ENCODE measurements at regions not wholly inside any gene's neighbourhood (a gene's known extent, or its start where the extent isn't known, plus 50 kb on each side); places are given as distances from the start of the nearest gene placed in this dataset.

DNA sequence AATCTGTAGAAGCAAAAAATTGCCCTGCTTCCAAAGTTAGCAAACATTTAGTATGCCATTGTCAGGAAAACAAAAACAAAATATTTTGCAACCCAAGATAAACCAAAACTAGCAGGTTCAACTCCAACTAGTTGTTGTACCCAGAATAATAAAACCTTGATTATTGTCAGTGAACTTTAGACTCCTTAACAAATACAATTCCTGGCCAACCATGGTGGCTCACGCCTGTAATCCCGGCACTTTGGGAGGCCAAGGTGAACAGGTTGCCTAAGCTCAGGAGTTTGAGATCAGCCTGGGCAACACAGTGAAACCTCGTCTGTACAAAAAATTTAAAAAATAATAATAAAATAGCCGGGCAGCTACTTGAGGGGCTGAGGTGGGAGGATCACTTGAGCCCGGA, 53.6 kb upstream of the EPCAM start:
- no peak for DNase-seq

DNA sequence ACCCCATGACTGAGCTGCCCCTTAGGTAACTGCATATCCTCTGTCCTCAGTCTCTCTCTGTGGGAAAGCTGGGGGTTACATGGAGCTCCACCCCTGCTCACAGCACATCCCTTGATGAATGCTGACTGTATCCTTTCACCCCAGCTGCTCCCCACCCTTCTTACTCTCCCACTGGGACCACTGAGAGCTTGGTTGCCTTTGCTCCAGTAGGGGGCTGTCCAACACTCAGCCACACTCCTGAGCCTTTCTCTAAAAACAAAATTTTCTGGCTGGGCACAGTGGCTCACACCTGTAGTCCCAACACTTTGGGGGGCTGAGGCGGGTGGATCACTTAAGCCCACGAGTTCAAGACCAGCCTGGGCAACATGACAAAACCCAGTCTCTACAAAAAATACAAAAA, 55.4 kb upstream of the EPCAM start:
- DNase-seq = no peak

DNA sequence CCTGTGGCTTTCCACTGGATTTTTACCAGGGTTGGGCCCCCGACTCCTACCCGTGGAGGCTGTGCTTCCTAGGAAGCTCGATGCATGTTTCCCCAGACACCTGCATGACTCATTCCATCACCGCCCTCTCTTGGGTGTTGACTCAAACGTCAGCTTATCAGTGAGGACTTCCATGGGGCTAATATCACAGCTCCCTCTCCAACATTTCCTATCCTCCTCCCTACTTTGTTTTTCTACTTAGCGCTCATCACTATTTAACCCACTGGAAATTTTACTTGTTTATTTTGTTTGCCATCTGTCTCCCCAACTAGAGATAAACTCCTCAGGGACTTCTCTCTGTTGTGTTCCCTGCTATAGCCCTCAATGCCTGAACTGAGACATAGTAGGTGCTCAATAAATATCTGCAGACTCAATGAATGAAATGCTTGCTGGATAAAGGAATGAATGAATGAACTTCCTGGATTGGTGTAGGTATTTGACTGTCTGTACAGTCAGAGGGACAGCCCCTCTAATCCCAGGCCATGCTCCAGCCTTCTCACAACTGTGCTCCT, 55.9 kb upstream of the EPCAM start:
- DNase-seq = no peak

DNA sequence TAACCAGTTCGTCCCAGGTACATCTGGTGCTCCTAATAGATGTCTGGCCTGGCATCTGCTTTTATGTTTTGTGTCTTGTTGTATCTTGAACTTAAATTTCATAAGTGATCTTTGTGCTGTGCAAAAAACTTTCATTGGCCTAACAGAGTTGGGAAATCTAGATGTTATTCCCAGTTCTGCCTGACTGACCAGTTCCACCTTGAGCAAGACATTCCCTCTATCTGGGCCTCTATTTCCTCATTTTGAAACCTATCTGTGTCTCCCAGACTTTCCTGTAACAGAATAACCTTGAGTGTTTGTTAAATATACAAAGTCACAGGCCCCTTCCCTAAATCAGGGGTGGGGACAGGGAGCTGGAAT, 56.6 kb upstream of the EPCAM start:
- no peak for DNase-seq

DNA sequence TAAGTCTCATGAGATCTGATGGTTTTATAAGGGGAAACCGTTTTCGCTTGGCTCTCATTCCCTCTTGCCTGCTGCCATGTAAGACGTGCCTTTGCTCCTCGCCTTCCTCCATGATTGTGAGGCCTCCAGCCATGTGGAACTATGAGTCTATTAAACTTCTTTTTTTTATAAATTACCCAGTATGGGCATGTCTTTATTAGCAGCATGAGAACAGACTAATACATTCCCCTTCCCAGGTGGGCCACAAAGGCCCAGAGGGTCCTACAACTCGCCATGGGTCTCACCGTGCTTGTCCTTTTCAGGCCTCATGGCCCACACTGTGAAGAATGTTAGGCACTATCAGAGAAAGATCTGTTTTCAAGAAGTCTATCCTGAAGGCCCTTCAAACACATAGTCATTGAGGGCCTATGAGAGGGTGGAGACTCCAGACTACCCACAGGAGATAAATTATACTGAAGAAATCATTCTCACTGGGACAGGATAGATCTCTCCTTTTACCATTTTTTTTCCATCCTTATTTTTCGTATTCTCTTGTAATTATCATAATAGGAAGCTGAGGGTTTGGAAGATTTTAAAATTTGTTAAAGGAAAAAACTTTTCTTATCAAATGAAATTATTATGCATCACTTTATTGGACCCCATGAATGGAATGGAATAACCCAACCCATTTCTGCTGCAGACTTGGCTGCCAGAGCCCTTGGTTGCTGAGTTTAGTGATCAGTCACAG, 57.2 kb upstream of the EPCAM start:
- DNase-seq = no peak

DNA sequence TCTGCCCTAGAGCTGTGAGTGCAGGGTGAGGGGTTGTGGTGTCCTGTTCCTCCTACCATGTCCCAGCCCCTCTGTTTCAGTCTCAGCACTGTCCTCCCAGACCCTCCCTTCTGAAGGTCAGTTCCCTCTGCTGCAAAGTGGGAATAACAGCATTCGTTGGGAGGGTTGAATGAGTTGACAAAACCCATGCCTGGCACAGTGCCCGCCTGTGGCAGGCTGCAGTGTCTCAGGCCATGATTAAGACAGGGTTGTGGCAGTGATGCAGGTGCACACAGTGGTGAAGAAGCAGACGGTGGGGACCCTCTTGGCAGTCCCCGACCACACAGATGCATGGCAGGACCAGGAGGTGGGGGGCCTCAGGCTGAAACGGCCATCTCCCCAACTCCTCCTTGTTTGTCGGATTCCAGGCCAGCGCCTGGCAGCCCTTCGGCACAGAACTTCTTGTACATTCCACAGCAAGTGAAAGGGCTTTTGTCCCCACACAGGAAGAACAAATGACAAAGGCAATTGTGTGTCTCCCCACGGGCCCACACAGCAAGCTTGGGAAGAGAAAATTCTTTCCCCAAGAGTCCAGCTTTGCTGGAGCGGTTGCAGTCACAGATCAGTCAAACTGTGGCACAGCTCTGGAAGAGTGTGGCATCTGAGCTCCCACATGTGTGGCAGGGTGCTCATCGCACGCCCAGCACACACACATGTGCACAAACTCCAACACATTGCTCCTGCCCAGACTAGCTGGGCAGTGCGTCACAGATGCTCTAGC, 58.1 kb upstream of the EPCAM start:
- no peak for DNase-seq

DNA sequence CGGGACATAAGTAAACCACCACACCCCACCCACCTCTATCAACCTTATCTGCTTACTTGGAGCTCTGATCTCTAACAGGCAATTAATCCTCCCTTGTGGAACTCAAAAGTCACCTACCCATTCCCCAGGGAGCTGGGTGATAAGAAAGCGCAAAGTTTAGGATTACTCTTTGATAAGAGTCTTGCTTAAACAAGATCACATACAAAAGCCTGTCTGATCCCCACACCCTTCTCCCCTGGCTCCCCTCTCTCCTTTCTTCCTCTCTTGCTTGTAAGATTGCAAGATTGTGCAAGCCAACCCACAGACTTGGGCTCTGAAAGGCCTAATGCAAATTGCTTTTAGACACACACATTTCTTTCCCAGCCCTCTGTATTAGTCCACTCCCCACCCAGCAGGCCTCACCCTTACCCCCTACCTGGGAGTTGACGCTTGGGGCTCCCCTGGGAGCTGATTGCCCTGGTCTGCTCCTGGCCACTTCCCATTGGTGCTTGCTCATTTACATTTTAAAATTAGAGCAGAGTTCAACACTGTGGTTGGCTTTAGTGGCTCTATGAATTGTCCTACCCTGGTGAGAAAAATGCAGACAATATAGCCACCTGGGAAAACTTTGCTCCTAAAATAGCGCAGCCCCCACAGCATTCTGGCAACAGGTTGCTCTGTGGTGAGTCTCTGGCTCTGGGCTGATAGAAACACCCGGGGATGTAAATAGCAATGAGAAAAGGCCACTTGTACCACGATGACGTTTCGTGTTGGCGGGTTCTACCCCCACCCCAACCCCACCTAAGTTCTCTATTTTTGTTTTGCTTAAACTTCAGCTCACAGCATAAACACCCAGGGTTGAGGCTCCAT, 58.9 kb upstream of the EPCAM start:
- DNase-seq = no peak

DNA sequence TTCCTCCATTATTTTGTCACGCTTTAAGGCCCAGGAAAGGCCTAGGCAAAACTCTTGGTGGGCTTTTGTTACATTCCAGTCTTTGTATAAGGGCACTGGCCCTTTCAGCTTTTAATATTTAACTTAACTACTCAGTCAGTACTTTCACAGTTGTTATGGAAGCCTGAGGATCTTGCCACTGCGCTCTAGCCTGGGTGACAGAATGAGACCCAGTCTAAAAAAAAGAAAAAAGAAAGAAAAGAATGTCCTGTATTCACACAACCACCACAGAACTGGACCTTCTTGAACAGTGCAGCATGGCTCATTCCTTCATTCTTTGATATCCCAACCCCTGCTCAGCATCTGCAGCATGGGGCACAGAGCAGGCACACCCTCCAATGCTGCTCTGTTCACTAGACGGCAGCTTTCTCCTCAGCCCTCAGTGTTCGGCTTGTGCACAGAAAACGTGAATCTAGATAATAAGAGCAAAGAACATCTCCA, 59.6 kb upstream of the EPCAM start:
- no peak for DNase-seq

DNA sequence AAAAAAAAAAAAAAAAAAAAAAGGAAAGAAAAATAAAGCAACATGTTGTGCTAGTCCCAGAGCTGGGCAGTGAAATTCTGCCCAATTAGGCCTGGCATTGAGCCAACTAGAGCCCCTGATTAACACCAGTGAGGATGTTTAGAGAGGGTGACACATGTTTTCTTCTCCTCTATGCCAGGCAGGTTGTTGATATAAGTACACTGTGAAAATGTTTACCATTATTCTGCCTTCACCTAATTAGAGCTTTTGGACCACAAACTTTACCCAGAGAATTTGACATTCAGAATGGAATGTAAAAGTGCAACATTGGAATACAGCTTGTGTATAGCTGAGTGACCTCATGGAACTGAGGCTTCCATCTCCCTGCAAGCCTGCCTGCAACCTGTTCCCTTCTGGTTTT, 62.0 kb upstream of the EPCAM start:
- DNase-seq = no peak

DNA sequence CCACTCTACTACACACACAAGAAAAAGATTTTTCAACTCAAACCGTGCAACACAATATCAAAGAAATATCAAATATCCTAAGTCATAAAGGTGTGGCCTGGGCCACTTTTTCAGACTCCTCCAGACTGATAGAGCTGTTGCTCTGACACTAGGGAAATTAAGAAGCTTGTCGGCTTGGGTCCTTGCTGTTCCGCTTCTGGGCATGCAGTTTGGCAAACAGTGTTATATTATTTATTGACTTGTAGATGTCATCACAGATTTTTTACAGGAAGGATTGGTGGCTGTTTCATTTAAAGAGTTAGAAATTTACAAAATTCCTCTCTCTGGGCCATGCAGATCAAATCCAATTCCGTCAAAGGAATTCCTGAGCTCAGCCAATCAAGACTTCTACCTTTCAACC, 64.5 kb upstream of the EPCAM start:
- no peak for DNase-seq

DNA sequence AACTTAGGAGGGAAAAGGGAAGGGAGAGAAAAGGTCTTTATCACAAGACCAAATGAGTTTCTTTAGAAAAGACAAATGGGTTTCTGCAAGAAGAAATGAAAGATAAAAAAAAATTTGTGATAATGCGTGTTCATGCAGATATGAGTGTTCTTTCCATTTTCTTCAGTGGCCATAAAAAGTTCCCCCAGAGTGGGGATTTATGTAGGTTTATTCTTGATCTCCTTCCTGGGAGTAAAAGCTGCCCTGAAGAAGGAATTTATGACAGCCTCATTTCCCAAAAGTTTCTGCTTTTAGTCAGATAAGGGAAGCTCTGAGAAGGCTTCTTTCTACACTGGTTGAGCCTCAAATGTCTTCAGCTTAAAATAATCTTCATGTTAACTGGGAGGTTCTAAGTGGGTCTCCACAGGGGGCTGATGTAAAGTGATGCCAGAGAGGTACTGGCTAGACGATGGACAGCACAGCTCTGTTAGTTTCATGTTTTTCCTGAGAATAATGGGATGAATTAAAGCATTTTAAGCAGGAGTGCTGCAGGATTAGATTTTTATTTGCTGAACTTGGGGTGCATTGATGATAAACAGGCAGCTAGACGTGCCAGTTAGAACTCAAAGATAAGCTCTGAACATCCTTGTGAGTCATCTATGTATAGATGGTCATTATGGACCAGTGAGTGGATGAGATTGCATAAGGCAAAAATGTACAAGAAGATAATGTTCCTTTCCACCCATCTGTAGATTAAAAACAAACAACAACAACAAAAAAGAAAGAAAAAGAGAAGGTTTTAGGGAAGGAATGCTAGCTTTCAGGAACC, 65.6 kb upstream of the EPCAM start:
- no peak for DNase-seq

DNA sequence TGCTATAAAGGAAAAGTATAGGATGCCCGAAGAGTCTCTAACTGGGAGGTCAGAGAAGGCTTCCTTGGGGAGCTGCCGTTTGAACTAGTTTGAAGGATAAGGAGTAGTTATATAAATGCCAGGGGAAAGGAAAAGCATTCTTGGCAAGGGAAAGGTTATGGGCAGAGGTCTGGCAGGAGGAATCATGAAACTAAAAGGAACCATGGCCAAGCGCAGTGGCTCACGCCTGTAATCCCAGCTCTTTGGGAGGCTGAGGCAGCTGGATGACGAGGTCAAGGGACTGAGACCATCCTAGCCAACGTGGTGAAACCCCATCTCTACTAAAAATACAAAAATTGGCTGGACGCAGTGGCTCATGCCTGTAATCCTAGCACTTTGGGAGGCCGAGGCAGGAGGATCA, 66.8 kb upstream of the EPCAM start:
- no peak for DNase-seq

DNA sequence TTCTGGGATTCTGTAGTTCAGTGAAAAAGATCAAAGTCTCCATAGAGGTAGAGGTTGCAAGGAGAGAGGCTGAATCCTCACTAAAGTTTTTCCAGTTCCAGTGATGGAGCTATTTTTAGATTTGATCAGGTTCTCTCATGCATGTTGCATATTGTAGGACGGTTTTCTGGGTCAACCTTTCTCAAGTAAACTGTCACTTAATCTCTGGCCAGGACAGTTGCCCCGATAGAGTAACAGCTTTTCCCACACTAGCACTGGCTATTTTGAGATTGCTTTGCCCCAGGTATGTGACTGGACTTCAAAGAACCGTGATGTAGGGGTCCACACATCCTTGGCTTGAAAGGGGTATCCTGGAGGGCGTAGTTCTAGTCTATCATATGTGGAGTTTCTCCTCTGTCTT, 67.4 kb upstream of the EPCAM start:
- DNase-seq = no peak

DNA sequence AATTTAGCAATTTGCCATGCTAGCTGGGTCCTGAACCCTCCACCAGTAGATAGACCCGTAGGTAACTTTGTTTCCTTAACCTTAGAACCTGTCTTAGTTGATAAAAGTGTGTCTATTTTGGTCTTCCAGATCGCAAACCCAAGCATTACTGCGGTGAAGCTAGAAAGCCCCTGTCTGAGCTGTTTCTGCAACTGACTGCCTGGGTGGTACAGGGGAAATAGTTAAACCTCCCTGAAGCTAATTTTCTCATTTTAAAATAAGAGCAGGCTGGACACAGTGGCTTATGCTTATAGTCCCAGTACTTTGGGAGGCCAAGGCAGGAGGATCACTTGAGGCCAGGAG, 67.9 kb upstream of the EPCAM start:
- DNase-seq = no peak

DNA sequence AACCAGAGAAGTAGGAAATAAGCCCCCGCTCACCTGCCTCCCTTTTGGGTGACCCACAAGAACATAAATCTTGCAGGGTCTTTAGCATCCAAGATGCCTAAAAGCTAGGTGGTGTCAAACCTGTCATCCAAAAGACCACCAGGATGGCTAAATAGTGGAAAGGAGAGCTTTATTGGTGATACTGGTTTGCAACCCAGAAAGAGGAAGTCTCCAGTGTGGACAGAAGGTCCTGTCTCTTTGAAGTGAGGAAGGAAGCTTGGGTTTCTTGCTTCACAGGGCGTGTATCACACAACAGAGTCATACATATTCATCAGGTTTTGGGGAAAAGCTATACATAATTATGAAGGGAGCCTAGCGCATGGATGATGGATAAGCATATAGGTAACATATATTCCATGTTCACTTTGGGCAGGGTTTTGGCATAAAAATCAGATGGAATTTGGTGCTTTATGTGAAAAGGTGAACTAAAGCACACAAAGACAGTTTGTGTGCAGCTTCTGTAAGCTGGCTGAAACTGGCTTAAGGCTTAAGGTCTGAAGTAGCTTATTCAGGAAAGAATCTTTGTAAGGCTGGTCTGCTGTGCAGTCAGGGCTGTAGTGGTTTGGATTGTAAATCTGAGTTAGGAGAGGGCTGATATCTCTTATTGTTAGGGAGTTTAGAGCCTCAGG, 68.4 kb upstream of the EPCAM start:
- no peak for DNase-seq

DNA sequence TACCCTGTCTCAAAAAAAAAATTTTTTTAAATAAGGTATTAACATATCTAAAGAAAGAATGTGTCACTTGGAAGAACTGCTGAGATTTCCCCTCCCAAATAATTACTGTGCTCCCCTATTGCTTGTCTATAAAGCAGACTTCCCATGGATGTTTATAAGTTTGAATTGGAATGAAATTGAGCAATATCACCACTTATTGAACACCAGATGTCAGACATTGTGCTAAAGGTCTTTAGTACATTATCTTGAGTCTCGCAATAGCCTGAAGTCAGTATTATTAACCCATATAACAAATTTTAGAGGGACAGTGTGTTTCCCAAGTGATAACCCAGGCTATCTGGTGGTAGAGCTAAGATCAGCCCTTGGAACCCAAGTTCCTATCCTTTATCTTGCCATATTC, 69.0 kb upstream of the EPCAM start:
- no peak for DNase-seq

DNA sequence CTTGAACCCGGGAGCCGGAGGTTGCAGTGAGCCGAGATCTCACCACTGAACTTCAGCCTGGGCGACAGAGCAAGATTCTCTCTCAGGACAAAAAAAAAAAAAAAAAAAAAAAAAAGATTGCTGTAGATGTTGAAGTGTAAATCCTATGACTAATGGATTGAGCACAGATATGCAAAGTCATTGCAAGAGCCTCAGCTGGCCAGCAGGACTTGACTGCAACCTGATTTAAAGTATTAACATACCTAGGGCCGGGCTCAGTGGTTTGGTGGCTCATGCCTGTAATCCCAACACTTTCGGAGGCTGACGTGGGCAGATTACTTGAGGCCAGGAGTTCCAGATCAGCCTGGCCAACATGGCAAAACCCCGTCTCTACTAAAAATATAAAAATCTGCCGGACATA, 69.6 kb upstream of the EPCAM start:
- DNase-seq = no peak

DNA sequence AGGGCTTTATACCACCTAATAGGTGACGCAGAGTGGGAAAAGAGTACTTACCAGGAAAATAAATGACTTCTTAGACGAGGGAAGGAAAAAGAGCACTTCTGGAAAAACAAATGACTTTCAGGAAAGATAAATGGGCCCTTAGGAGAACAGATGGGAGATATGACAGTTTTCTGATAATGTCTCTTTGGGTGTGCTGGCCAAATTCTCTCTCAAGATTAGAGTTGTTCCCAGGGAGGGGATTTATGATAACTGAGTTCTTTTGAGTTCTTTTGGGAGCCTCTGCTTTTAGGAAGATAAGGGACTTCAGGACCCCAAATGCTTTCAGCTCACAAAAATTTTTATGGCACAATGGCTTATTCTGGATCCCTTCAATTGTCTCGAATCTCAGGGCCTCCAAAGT, 70.3 kb upstream of the EPCAM start:
- DNase-seq = no peak

DNA sequence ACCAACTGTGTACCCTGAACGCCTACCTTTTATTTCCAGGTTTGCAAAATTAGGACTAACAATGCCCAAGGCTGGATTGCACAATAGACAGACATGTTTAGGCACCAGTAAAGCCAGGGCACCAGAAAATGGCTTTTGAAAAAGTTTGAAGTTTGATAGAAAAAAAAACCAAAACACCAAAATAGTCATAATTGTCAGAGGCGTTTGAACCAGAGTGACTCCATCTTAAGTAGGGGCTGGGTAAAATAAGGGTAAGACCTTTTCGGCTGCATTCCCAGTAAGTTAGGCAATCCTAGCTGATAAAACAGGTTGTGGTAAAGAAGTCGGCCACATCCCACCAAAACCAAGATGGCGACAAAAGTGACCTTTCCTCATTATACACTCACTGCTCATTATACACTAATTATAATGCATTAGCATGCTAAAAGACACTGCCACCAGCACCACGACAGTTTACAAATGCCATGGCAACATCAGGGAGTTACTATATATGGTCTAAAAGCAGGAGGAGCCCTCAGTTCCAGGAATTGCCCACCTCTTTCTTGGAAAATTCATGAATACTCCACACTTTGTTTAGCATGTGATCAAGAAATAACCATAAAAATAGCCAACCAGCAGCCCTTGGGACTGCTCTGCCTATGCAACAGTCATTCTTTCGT, 71.2 kb upstream of the EPCAM start:
- DNase-seq = no peak

DNA sequence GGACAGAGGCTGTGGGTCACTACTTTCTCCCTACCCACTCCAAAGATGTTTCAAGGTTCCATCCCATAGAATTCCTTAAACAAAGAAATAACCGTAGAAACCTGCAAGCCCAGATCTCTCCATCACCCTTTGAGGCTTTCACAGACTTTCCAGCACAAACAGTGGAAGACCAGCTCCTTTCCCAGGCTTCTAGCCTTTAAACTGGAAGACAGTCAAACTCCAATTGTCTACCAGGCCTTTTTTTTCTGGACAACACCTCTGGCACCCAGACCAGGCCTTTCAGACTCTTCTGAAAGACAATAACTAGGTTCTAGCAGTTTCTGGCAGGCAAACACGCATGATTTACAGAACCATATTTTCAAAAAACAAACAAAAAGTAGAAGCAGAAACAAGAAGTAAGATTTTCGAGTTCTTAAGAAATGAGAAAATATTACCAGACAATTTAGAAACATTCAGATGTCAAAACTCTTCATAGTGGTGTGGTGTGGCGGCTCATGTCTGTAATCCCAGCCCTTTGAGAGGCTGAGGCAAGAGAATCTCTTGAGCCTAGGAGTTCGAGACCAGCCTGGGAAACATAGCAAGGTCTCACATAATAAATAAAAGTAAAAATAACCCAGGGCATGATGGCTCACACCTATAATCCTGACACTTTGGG, 73.0 kb upstream of the EPCAM start:
- no peak for DNase-seq

Measured in CD4-positive, alpha-beta T cell treated with Interleukin-10 for 1 hour (primary cell).